ENCODE measurements at regions not wholly inside any gene's neighbourhood (a gene's known extent, or its start where the extent isn't known, plus 50 kb on each side); places are given as distances from the start of the nearest gene placed in this dataset.

- in situ Hi-C loops (cut with MboI; ENCODE audit: low pct_unique_long_range_greater_than_20kb in 2 of 9, low sequenced_read_pairs in 9 of 9, unreplicated experiment in 9 of 9), result loop anchor here in 4 of 9 experiments (25.0 kb wide), 1 partner anchor 372 kb away; no protein-coding TSS in a partner anchor
- H3K27ac ChIP-seq, result peak overlapping the region in 1 of 2 donors; percentile 69
These were observed 95.0 kb downstream of the RFLNA start for GRCh38 chr12:124389725-124390441.

DNA sequence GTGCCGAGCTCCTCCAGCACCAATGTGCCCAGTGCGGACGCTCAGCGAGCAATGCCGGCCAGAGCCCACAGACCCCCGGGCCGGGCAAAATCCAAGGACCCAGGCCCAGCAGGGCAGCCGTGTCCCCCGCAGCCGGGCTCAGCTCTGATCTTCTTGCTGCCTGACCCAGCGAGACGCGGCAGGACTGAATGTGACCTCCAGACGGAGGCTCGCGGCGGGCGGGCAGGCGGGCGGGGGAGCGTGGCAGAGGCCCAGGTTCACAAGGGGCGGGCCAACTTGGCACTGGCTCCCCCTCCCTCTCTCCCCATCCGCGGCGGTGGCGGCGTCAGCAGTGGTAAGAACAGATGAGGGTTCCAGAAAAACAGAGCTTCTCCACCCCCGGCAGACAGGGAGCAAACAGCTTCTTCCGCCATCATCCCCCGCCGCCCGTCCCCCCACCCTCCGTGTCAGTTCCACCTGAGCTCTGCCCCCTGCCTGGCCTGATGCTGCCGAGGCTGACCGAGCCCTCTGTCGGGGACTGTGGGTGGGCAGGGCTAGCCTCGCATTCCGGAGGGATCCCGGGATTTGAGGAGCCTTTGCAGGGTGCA is 94.3 kb downstream of the RFLNA start:
- WGBS, 10 experiments, result 40% methylated on average over 2 of the region's 39 CpGs; no CpG with 5 or more reads in 9 of the 10 experiments
- Histone ChIP-seq H3K4me3 (peak overlapping the region in 4 of 5 donors; percentile 10 to 21 (median 16)), H3K27ac (peak overlapping the region; percentile 67 to 69), H3K4me1 (replicated peaks in 1 of 2) (peaks cover 57 to 72% of the 10 kb centered on the region in 2 donors)
- in situ Hi-C loops (cut with MboI; ENCODE audit: low pct_unique_long_range_greater_than_20kb in 2 of 9, low sequenced_read_pairs in 9 of 9, unreplicated experiment in 9 of 9), result loop anchor here in 4 of 9 experiments (25.0 kb wide), 1 partner anchor 373 kb away; no protein-coding TSS in a partner anchor
- ATAC-seq (replicated peaks in 6 of 8), result peak; percentile 29 to 69 (median 54)

More at GRCh38 chr12:124389725-124390441, 95.0 kb downstream of the RFLNA start:
- Histone ChIP-seq H3K4me1 (replicated peaks in 1 of 2) (peaks cover 63 to 78% of the 10 kb centered on the region in 2 donors), H3K4me3 (no peak overlapping the region)
- 65 to 94% (median 94%) methylated on average over 3 to 4 of the region's 16 CpGs; no CpG with 5 or more reads in 7 of the 10 experiments for WGBS, 10 experiments
- ATAC-seq (replicated peaks in 6 of 8), result no peak

- Histone ChIP-seq H3K27ac (peak overlapping the region; percentile 70 to 79), H3K4me1 (replicated peaks in 1 of 2) (peaks cover 51 to 66% of the 10 kb centered on the region in 2 donors), H3K4me3 (peak overlapping the region in 4 of 5 donors; percentile 10 to 25 (median 20))
- in situ Hi-C loops (cut with MboI; ENCODE audit: low pct_unique_long_range_greater_than_20kb in 2 of 9, low sequenced_read_pairs in 9 of 9, unreplicated experiment in 9 of 9), result loop anchor here in 4 of 9 experiments (25.0 kb wide), 1 partner anchor 374 kb away; no protein-coding TSS in a partner anchor
- no CpG with 5 or more reads among the region's 39 CpGs for WGBS, 10 experiments
- peak; percentile 24 to 76 (median 70) for ATAC-seq (replicated peaks in 6 of 8)
These were observed 93.8 kb downstream of the RFLNA start for GRCh38 chr12:124388679-124389137.

DNA sequence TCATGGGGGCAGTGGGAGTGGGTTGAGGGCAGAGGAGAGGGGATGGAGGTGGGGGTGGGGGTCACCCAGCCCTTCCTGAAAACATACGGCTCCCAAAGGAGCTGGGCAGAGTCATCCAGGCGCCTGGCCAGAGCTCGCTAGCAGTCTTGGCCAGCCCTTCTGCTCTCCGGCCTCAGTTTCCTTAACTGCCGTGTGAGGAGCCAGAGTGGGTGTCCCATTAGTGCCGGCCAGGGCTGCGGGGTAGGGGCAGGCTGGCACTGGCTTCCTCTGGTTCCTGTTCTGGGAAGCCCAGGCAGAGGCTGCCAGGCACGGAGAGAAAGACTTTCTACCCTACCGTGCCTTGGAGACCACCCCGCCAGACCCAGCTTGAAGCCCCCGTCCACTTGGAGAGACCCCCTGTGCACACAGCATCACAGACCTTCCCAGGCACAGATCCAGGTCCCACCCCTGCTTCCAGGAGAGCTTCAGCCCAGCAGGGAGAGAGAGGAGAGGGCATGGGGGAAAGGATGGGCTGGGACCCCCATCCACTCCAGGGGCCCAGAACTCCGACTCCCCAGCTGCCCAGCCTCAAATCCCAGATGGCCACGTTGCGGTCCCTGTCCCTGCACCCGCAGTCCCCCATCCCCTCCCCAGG is 93.3 kb downstream of the RFLNA start:
- peaks cover 46 to 61% of the 10 kb centered on the region in 2 donors for H3K4me1 ChIP-seq (replicated peaks in 1 of 2)
- peak overlapping the region; percentile 70 to 79 for H3K27ac ChIP-seq
- in situ Hi-C loops (cut with MboI; ENCODE audit: low pct_unique_long_range_greater_than_20kb in 2 of 9, low sequenced_read_pairs in 9 of 9, unreplicated experiment in 9 of 9), result loop anchor here in 4 of 9 experiments (25.0 kb wide), 1 partner anchor 374 kb away; no protein-coding TSS in a partner anchor
- peak overlapping the region in 4 of 5 donors; percentile 7 to 25 (median 13) for H3K4me3 ChIP-seq
- ATAC-seq (replicated peaks in 6 of 8), result no peak
- 90% methylated on average over 2 of the region's 15 CpGs; no CpG with 5 or more reads in 9 of the 10 experiments for WGBS, 10 experiments

DNA sequence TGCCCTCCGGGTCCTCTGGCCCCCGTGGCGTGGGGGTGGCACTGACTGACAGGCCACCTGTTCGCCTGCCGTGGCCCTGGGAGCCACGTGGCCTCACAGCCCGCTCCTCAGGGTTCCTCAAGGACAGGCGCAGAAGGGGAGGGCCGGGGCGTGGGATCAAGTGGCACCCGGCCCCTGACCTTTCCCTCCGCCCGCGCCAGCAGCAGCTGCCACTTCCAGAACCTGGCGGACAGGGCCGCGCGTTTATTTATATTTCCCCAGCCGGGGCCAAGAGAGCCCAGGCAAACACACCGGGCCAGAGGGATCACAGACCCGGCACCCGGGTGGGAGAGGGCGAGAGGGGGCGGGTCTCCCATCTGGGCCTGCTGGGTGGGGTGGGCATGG is 92.6 kb downstream of the RFLNA start:
- no peak for ATAC-seq (replicated peaks in 6 of 8)
- H3K4me1 ChIP-seq (replicated peaks in 1 of 2), result peaks cover 40 to 54% of the 10 kb centered on the region in 2 donors
- in situ Hi-C loops (cut with MboI; ENCODE audit: low pct_unique_long_range_greater_than_20kb in 2 of 9, low sequenced_read_pairs in 9 of 9, unreplicated experiment in 9 of 9), result loop anchor here in 4 of 9 experiments (25.0 kb wide), 1 partner anchor 375 kb away; no protein-coding TSS in a partner anchor
- H3K4me3 ChIP-seq, result no peak overlapping the region
- 84% methylated on average over 7 of the region's 24 CpGs; no CpG with 5 or more reads in 9 of the 10 experiments for WGBS, 10 experiments
- H3K27ac ChIP-seq, result peak overlapping the region in 1 of 2 donors; percentile 79

- in situ Hi-C loops (cut with MboI; ENCODE audit: low pct_unique_long_range_greater_than_20kb in 2 of 9, low sequenced_read_pairs in 9 of 9, unreplicated experiment in 9 of 9), result loop anchor here in 4 of 9 experiments (25.0 kb wide), 1 partner anchor 375 kb away; no protein-coding TSS in a partner anchor
- WGBS, 10 experiments, result 0 to 100% (median 91%) methylated on average over 1 to 5 of the region's 23 CpGs; no CpG with 5 or more reads in 7 of the 10 experiments
- ATAC-seq (replicated peaks in 6 of 8), result no peak
- Histone ChIP-seq H3K4me1 (replicated peaks in 1 of 2) (peaks cover 33 to 48% of the 10 kb centered on the region in 2 donors), H3K27ac (peak overlapping the region; percentile 67 to 79), H3K4me3 (no peak overlapping the region)
These were observed 92.0 kb downstream of the RFLNA start for GRCh38 chr12:124386661-124387527.

- Histone ChIP-seq H3K4me1 (replicated peaks in 1 of 2) (peaks cover 32 to 40% of the 10 kb centered on the region in 2 donors), H3K27ac (peak overlapping the region; percentile 67 to 76), H3K4me3 (no peak overlapping the region)
- in situ Hi-C loops (cut with MboI; ENCODE audit: low pct_unique_long_range_greater_than_20kb in 2 of 9, low sequenced_read_pairs in 9 of 9, unreplicated experiment in 9 of 9), result loop anchor here in 4 of 9 experiments (25.0 kb wide), 1 partner anchor 376 kb away; no protein-coding TSS in a partner anchor
- ATAC-seq (replicated peaks in 6 of 8), result peak in 2 of 8 experiments; percentile 20 to 40
- WGBS, 10 experiments, result 20 to 87% (median 27%) methylated on average over 1 to 3 of the region's 17 CpGs; no CpG with 5 or more reads in 7 of the 10 experiments
These were observed 91.2 kb downstream of the RFLNA start for GRCh38 chr12:124386059-124386458.

DNA sequence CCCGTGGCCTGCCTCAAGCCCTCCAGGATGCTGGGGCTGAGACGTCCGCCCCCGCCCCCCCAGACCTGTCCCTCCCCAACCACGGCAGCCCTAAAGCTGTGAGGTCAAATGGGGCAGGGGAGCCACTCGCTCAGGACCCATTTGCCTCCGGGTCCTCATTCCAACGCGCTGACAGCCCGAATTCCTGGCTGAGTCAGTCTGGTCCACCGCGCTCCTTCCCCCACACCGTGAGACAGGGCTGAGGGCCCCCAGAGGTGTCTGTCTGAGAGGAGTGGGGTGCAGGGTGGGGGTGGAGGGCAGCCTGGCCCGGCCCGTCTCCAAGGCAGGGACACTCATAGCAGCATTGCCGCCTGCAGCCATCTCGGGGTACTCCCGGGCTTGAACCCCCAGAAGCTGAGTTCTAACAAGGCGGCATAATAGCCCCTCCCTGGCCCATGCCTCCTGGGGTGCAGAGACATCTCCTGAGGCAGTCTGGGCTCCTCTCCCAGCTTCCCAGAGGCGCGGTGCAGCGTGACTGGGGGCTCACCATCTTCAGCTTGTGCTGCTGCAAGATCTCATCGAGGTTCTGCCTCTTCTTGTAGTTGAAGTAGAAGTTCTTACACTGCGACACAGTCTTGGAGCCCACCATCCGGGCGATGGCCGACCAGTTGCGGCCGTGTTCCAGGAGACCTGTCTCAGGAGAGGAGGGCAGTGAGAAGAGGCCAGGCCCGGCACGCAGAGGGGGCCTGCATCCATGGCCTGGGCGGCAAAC is 90.5 kb downstream of the RFLNA start:
- in situ Hi-C loops (cut with MboI; ENCODE audit: low pct_unique_long_range_greater_than_20kb in 2 of 9, low sequenced_read_pairs in 9 of 9, unreplicated experiment in 9 of 9), result loop anchor here in 4 of 9 experiments (25.0 kb wide), 1 partner anchor 377 kb away; no protein-coding TSS in a partner anchor
- Histone ChIP-seq H3K4me1 (replicated peaks in 1 of 2) (peaks cover 33 to 40% of the 10 kb centered on the region in 2 donors), H3K4me3 (no peak overlapping the region), H3K27ac (peak overlapping the region in 1 of 2 donors; percentile 67)
- 91% methylated on average over 10 to 11 of the region's 32 CpGs; no CpG with 5 or more reads in 8 of the 10 experiments for WGBS, 10 experiments
- no peak for ATAC-seq (replicated peaks in 6 of 8)

GRCh38 chr12:124384299-124384894 is 89.5 kb downstream of the RFLNA start:
- 83 to 100% (median 90%) methylated on average over 1 to 6 of the region's 20 CpGs; no CpG with 5 or more reads in 7 of the 10 experiments for WGBS, 10 experiments
- Histone ChIP-seq H3K4me3 (no peak overlapping the region), H3K4me1 (replicated peaks in 1 of 2) (peaks cover 36% of the 10 kb centered on the region in 2 donors), H3K27ac (no peak overlapping the region)
- ATAC-seq (replicated peaks in 6 of 8), result no peak
- in situ Hi-C loops (cut with MboI; ENCODE audit: low pct_unique_long_range_greater_than_20kb in 2 of 9, low sequenced_read_pairs in 9 of 9, unreplicated experiment in 9 of 9), result loop anchor here in 4 of 9 experiments (25.0 kb wide), 1 partner anchor 378 kb away; no protein-coding TSS in a partner anchor

GRCh38 chr12:124383028-124383427 is 88.1 kb downstream of the RFLNA start:
- Histone ChIP-seq H3K4me3 (no peak overlapping the region), H3K27ac (no peak overlapping the region), H3K4me1 (replicated peaks in 1 of 2) (peaks cover 24% of the 10 kb centered on the region in 2 donors)
- no peak for ATAC-seq (replicated peaks in 6 of 8)
- 46 to 93% (median 87%) methylated on average over 3 to 4 of the region's 10 CpGs; no CpG with 5 or more reads in 7 of the 10 experiments for WGBS, 10 experiments
- in situ Hi-C loops (cut with MboI; ENCODE audit: low pct_unique_long_range_greater_than_20kb in 2 of 9, low sequenced_read_pairs in 9 of 9, unreplicated experiment in 9 of 9), result loop anchor here in 4 of 9 experiments (25.0 kb wide), 1 partner anchor 379 kb away; no protein-coding TSS in a partner anchor
